Stimulated activated CD4-positive, alpha-beta T cell treated with anti-CD3 and anti-CD28 coated beads, Interleukin-1b, Interleukin-23, amount 100 ng/mL, for 48 hours (primary cell): ENCODE measurements at regions not wholly inside any gene's neighbourhood (a gene's known extent, or its start where the extent isn't known, plus 50 kb on each side); places are given as distances from the start of the nearest gene placed in this dataset.

Experiments used
- DNase-seq: peaks from one replicate; pipeline ENCODE4 v3.0.0-alpha.2; 2020

DNA sequence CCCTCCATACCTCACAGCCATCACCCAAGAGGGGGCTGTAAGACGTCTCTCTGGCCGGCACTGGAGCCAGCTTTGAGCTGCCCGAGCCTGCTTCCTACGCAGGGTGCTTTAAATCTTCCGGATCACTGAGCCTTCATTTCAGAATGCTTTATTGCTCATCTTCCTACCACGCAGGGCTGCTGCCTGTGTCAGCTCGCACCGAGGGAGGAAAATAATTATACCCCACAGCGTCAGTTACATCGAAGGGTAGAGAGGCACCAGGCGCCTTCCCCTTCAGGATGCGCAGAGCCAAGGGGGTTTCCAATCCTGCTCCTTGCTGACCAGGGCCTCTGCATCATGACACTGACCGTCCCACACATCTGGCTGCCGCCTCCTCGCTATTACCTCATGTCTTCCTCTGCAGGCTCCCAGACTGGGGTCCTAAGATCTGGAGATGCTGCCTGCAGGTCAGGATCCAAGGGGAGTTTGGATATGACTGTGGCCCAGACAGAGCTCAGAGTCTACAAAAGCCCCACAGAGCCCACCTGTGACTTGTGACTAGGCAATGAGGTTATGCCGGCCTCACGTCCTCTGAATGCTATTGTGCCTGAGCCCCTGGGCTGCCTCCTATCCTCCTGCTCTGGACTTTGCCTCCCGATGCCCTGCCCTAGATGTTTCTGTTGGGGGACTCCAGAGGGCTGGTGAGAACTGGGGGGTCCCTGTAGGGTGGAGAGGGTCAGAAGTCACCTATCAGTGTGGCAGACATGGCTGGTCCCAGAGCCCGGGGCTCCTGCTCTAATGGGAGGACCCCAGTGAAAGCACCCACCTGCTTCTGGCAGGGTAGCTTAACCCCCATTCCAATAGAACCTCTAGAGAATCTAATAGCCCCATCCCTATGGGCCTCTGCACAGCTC lies 220.3 kb upstream of the RTL1 start:
- no peak for DNase-seq

- no peak for DNase-seq
Measured at GRCh38 chr14:101124815-101125214, 221.3 kb upstream of the RTL1 start.

DNA sequence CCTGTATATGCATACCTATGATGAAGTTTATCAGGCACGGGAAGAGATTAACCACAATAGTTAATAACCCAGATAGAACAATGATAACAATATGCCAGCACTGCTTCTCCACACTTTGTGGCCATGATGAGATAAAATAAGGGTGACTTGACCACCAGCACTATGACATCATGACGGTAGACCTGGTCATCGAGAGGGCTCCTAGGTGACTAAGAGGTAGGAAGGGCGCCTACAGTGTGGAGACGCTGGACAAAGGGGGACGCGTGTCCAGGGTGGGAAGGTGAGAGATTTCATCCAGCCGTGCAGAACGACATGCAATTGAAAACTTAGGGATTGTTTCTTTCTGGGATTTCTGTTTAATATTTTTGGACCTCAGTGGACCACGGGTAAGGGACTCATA lies 221.8 kb upstream of the RTL1 start:
- no peak for DNase-seq

GRCh38 chr14:101125719-101126651 lies 222.5 kb upstream of the RTL1 start:
- no peak for DNase-seq

DNA sequence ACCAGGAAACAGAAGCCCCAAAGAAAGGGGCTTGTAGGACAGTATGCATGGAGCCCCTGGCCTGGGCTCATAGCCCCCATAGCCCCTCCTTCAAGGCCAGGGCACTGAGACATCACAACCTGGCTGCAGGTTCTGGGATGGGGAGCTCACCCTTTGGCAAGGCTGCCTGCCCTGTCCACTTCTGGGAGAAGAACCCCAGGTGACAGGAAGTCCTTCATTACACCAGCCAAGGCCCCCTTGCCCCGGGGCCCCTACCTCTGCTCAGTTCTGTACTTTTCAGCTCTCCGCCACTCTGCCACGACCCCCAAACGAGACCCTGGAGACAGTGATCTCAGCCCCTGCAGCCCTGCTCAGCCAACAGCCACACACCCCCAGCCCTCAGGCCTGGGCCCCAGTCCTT lies 223.2 kb upstream of the RTL1 start:
- no peak for DNase-seq

DNA sequence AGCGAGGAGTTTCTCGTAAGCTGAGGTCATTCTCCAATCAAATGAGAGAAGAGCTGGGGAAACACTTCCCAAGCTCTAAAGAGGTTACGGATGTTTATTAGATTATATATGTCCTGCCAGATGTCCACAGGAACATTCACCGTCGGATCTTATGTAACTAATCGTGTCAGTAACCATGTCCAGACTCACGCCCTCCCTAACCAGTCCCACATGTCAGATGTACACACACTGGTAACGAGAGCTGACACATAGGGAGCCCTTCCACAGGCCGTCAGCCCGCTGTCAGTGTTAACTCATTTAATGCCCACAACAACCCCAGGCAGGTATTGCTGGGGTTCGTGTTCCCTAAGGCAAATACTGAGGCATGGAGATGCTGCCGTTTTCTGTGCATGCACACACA lies 223.7 kb upstream of the RTL1 start:
- DNase-seq: no peak

GRCh38 chr14:101128478-101129321 lies 225.2 kb upstream of the RTL1 start:
- DNase-seq: no peak

DNA sequence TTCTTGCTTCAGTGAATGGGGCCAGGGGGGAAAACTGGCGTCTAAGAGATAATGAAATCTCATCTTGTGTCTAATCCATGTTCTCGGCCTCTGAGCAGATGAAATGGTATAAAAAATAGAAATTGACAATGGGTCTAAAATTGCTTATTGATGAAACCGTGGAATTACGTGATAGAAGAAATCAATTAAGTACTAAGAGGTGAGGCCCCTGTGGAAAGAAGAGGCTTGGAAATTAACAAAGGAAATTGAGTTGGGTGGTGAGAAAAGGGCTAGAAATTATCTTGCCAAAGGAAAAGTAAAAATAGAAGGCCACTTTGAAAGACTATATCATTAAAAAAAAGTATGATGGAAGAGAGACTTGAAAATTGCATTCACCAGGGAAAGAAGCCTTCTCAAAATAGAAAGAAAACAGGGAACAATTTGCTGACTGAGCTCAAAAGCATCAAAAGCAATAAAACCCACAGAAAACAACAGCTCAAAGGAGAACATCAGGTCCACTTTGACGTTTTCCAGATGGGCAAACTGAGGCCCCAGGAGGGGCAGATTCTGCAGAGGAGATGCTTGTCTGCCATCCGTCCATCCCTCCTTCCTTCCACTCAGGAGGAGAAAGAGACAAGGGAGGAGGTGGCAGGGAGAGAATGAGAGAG lies 226.1 kb upstream of the RTL1 start:
- DNase-seq: no peak

GRCh38 chr14:101130861-101131260 lies 227.3 kb upstream of the RTL1 start:
- no peak for DNase-seq

DNA sequence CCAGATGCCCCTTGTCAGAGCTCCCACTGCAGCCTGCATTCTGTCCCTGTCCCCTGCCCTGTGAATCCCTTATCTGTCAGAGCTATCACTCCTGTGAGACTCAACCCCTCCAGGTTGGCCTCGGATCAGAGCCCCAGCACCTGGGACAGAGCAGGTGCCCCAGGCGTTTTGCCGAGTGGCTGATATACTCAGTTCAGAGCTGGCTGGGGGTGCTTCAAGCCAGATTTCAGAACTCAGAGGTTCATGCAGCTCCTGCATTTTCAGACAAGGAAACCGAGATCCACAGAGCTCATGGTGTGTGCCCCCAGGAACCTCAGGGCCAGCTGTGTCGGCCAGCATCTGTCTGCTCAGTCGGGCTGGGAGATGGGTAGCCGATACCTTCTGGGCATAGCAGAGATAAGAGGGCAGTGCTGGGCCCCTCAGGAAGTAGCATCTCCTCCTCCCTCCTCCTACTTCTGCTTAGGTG lies 228.0 kb upstream of the RTL1 start:
- no peak for DNase-seq

- no peak for DNase-seq
Measured at GRCh38 chr14:101132051-101132571, 228.6 kb upstream of the RTL1 start.

DNA sequence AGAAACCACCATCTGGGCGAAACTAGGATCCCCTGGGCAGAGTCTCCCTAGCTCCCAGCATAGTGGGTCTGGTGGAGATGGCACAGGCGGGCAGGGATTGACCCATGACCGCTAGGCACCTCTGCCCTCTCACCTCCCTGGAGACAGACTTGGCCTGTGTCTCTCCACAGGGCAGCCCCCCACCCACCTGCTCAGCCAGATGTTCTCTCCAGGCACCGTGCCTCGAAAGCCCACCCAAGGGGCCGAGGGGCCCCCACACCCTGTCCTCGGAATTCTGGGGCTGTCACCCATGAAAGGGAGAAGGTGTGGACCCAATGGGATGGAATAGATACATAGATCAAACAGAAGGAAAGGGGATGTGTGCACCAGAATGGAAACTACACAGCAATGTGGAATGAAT lies 229.1 kb upstream of the RTL1 start:
- no peak for DNase-seq

DNA sequence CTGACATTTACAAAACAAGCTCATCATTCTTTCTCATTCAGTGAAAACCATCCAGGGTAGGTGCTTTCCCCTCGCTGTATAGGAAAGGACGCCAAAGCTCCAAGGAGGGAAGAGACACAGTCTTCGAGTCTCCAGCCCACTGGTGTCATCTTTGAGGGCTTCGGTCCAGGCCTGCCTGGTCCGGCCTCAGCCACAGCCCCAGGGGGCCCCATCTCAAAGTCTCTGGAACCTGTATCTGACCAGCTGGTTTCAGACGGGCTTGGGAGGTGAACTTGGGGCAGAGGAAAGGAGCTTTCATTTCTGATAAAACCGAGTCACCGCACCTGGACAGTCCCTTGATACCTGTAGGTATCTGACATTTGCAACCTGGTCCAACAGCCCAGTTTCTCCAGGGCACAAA lies 229.5 kb upstream of the RTL1 start:
- no peak for DNase-seq

GRCh38 chr14:101134161-101134631 lies 230.7 kb upstream of the RTL1 start:
- DNase-seq: no peak

DNA sequence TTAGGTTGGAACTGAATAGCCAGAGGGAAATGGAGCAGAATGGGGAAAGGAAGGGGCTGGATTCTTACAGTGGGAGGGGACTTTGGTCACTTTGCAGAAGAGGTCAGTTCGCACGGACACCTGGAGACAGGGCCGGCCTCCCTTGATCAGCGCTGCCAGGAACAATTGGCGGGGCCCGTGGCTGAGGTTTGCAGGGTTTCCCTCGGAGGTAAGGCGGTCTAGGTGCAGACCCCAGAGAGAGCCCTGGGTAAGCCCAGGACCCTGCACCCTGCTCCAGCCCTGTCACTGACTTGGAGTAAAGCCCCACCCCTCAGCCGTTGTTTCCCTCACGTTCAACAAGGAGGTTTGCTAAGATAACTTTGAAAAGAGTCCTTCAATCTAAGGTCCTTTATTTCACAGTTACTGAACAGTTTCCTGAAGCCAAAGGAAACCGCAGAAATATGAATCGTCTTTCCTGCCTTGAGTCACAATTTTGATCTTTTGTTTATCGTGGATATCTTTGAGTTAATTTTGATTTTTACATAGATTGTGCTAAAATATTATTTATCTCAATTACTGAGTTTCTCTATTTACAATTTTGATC lies 231.4 kb upstream of the RTL1 start:
- no peak for DNase-seq

DNA sequence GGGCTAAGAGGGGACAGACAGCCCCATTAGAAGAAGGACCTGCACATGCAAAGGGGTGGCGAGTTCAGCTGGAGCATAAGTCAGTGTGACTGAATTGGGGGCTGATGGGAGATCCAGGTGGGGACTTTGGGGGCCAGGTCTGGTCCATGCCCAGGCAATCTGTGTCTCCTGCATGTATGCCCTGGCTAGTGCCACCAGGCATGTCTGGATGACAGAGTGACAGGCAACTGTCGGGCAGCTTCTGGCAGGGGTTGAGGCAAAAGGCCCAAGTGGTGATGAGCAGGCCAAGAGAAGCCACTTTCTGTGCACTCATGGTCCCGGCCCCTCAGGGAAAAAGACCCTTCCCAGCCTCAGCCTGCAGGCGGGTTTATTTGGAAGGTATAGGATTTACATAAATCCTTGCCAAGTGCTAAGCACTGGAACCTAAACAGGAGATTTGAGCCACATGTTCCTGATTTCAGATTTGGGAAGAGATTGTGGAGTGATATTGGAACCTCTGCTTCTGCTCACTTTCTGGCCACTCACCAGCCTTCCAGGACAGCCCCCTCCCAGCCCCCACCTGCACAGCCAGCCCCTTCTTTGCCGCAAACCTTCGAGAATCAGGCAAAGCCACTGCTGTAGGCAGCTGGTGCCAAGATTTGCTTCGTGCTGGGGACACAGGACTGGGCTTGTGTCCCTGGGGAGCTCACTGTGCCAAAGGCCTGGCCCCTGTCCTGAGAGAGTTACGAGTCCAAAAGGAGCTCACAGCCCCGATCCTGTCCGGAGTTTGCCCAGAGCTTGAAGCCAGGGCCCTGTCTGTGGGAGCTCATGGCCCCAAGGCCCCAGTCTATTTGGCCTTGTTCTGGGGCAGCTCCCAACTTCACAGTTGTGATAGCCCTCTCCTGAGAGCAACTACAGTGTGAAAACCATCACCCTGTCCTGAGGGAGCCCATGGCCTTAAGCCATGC lies 232.5 kb upstream of the RTL1 start:
- no peak for DNase-seq

DNA sequence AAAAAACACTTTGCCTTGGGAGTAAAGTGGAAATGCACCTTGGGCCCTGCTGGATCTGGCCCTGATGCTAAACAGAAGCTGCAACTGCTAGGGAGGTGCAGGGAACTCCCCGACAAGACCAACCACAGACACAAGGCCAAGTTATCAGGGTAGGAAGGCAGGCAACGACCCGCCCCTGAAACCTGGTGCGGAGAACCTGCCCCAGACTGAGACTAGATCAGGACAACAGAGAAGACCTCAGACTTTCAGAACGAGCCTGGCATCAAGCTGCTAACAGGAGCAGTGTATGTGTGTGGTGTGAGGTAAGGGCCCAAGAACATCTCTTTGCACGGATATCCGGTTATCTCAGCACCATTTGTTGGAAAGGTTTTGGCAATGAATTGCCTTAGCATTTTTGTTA lies 233.7 kb upstream of the RTL1 start:
- no peak for DNase-seq

- DNase-seq: no peak
Measured at GRCh38 chr14:101147848-101148247, 244.3 kb upstream of the RTL1 start.

DNA sequence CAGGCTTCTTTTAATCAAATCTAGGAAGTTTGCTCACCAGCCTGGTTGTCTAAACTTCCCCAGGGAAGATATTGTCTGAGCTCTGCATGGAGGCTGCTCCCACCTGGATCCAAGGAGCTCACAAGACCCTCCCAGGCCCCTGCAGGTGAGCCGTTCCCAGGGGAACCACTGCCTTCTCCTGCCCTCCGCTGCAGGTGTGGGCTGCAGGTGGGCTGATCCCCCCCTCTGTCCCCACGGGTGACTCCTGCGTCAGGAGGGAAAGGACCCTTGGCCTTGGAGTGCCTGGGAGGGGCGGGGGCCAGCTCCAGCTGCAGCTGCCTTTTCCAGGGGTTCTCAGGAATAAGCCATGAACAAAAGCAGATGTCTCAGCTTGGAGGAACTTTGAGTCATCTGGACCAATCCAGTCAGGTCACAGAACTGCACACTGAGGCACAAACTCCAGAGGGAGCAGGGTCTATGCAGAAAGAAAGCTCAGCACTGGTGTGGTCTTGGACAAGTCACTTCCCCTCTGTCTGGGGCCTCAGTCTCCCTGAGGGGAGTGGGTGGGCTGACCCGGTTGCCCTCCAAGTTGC lies 246.6 kb upstream of the RTL1 start:
- no peak for DNase-seq
